Activated CD8-positive, alpha-beta memory T cell treated with anti-CD3 and anti-CD28 coated beads, Interleukin-2, amount 50 U/mL, for 48 hours (primary cell): ENCODE measurements at regions not wholly inside any gene's neighbourhood (a gene's known extent, or its start where the extent isn't known, plus 50 kb on each side); places are given as distances from the start of the nearest gene placed in this dataset.

ENCODE experiments used
- DNase-seq: peaks from one replicate; pipeline ENCODE4 v3.0.0-alpha.2; 2020

- no peak for DNase-seq
Observed at GRCh38 chr12:66971816-66972215, 292.9 kb upstream of the GRIP1 start.

GRCh38 chr12:66976526-66976925, 292.6 kb upstream of the CAND1 start:
- DNase-seq = no peak

- no peak for DNase-seq
Observed at GRCh38 chr12:66978802-66979201, 290.4 kb upstream of the CAND1 start.

- DNase-seq = no peak
Observed at GRCh38 chr12:66979251-66979650, 289.9 kb upstream of the CAND1 start.

GRCh38 chr12:66984077-66984476, 285.1 kb upstream of the CAND1 start:
- no peak for DNase-seq

- no peak for DNase-seq
Observed at GRCh38 chr12:66984962-66985361, 284.2 kb upstream of the CAND1 start.

- DNase-seq = no peak
Observed at GRCh38 chr12:66999141-66999540, 270.0 kb upstream of the CAND1 start.

- DNase-seq = no peak
Observed at GRCh38 chr12:67001251-67001650, 267.9 kb upstream of the CAND1 start.

GRCh38 chr12:67002720-67003119, 266.4 kb upstream of the CAND1 start:
- DNase-seq = no peak

GRCh38 chr12:67006610-67007009, 262.5 kb upstream of the CAND1 start:
- no peak for DNase-seq

- no peak for DNase-seq
Observed at GRCh38 chr12:67014642-67015041, 254.5 kb upstream of the CAND1 start.

- no peak for DNase-seq
Observed at GRCh38 chr12:67018105-67018504, 251.1 kb upstream of the CAND1 start.

- DNase-seq = no peak
Observed at GRCh38 chr12:67019070-67019469, 250.1 kb upstream of the CAND1 start.

- DNase-seq = peak; percentile 82
Observed at GRCh38 chr12:67025543-67026114, 243.5 kb upstream of the CAND1 start.

- DNase-seq = no peak
Observed at GRCh38 chr12:67026487-67027246, 242.5 kb upstream of the CAND1 start.

- DNase-seq = no peak
Observed at GRCh38 chr12:67028529-67028928, 240.6 kb upstream of the CAND1 start.

GRCh38 chr12:67034110-67034879, 234.9 kb upstream of the CAND1 start:
- DNase-seq = no peak

GRCh38 chr12:67035121-67035520, 234.0 kb upstream of the CAND1 start:
- DNase-seq = no peak

- no peak for DNase-seq
Observed at GRCh38 chr12:67038486-67038885, 230.7 kb upstream of the CAND1 start.

GRCh38 chr12:67039995-67040860, 228.9 kb upstream of the CAND1 start:
- DNase-seq = no peak

- no peak for DNase-seq
Observed at GRCh38 chr12:67040861-67041137, 228.4 kb upstream of the CAND1 start.

- DNase-seq = no peak
Observed at GRCh38 chr12:67042697-67043131, 226.4 kb upstream of the CAND1 start.

GRCh38 chr12:67043771-67044170, 225.4 kb upstream of the CAND1 start:
- DNase-seq = no peak
